ENCODE measurements at regions not wholly inside any gene's neighbourhood (a gene's known extent, or its start where the extent isn't known, plus 50 kb on each side); places are given as distances from the start of the nearest gene placed in this dataset.

DNA sequence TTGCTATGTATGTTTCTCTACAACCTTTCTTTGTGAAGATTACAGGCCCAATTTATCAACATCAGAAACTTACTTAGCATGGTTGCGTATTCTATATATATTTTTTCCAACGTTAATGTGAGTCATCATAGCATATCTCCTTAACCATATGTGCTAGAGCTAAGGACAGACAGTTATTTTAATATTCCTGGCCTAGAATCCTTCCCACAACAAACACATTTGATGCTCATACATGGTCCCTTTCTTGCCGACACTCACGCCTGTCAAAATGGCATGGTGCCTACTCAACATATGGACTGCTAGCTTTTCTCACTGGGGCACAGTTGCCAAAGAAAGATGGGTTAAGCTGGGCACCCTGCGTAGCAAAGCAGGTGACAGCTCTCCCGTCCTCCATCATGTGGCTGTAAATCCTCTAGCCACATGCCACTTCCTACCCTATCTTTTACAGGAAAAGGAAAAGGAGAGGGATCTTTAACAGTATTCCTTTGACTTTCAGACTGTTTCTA lies 75.2 kb upstream of the GALNT5 start:
- 0 out of 2 replicates have a peak, but pooled peaks cover 5% of the 10 kb centered on the region for H3K27me3 ChIP-seq (ENCODE audit: control insufficient read depth, low read length)
- H3K9me2 ChIP-seq (replicated peaks; ENCODE audit: control insufficient read depth, low read length) = no peaks in the 10 kb centered on the region
- no peak overlapping the region for H3K27ac ChIP-seq (ENCODE audit: low read depth, low read length)
- TF ChIP-seq CTCF (IDR thresholded peaks at IDR 0.05; ENCODE audit: low read depth, low read length, poor library complexity, severe bottlenecking) (no peak), EZH2phosphoT487 (IDR thresholded peaks at IDR 0.05; ENCODE audit: borderline replicate concordance, low read length) (no peak)
- no peaks in the 10 kb centered on the region for H3K4me1 ChIP-seq (ENCODE audit: control insufficient read depth, low read length)
- H3K4me3 ChIP-seq (ENCODE audit: low read length) = no peak overlapping the region
- H4K20me1 ChIP-seq (ENCODE audit: control insufficient read depth, insufficient read depth, low read depth, low read length) = no peaks in the 10 kb centered on the region
- H3K4me2 ChIP-seq (ENCODE audit: low read length) = no peak overlapping the region
- H3F3A ChIP-seq (ENCODE audit: control insufficient read depth, insufficient read depth) = no peaks in the 10 kb centered on the region
- H3K36me3 ChIP-seq (ENCODE audit: control insufficient read depth, low read length) = no peaks in the 10 kb centered on the region
- no peaks in the 10 kb centered on the region for H3K9me3 ChIP-seq (ENCODE audit: control insufficient read depth, insufficient read depth, low read length)
- H3K79me2 ChIP-seq (ENCODE audit: control insufficient read depth, low read length) = no peaks in the 10 kb centered on the region

- Histone ChIP-seq H3K36me3 (ENCODE audit: control insufficient read depth, low read length) (no peaks in the 10 kb centered on the region), H3K79me2 (ENCODE audit: control insufficient read depth, low read length) (no peaks in the 10 kb centered on the region), H3K4me1 (ENCODE audit: control insufficient read depth, low read length) (no peaks in the 10 kb centered on the region), H3K4me3 (ENCODE audit: low read length) (no peak overlapping the region), H3F3A (ENCODE audit: control insufficient read depth, insufficient read depth) (no peaks in the 10 kb centered on the region), H3K9me2 (replicated peaks; ENCODE audit: control insufficient read depth, low read length) (no peaks in the 10 kb centered on the region), H4K20me1 (ENCODE audit: control insufficient read depth, insufficient read depth, low read depth, low read length) (no peaks in the 10 kb centered on the region), H3K27me3 (ENCODE audit: control insufficient read depth, low read length) (0 out of 2 replicates have a peak, but pooled peaks cover 5% of the 10 kb centered on the region), H3K27ac (ENCODE audit: low read depth, low read length) (no peak overlapping the region), H3K4me2 (ENCODE audit: low read length) (no peak overlapping the region), H3K9me3 (ENCODE audit: control insufficient read depth, insufficient read depth, low read length) (no peaks in the 10 kb centered on the region)
- TF ChIP-seq CTCF (IDR thresholded peaks at IDR 0.05; ENCODE audit: low read depth, low read length, poor library complexity, severe bottlenecking) (no peak), EZH2phosphoT487 (IDR thresholded peaks at IDR 0.05; ENCODE audit: borderline replicate concordance, low read length) (no peak)
These were observed 74.6 kb upstream of the GALNT5 start for GRCh38 chr2:157182834-157183396.

DNA sequence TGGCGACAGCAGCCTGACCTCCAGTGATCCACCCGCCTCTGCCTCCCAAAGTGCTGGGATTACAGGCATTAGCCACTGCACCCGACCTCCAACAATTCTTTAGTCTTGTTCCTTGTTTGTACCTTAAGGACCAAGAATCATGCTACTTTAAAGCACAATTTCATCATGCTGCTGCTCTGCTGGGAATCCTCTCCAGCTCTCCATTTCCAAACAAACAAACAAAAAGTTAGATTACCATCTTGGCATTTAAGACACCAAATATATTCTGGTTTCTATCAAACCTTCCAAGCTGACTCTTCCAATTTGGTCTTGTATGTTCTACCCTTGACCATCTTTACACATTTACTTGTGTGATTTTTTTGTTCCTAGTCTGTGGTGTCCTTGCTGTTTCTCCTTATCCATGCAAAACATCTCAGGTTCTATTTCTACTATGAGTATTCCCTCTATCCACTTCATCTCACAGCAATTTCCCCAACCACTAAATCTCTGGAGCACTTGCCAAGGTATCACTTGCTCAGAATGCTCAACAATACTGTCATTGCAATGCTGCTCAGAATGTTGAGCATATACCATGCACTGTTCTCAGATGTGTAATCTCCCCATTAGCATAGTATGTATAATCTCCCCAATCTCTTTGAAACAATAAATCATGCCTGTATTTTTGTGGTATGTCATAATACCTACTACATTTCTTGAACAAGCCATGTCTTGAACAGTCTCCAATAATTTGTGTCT lies 73.2 kb upstream of the GALNT5 start:
- Histone ChIP-seq H3K9me3 (ENCODE audit: control insufficient read depth, insufficient read depth, low read length) (no peaks in the 10 kb centered on the region), H3K4me2 (ENCODE audit: low read length) (no peak overlapping the region), H3K79me2 (ENCODE audit: control insufficient read depth, low read length) (no peaks in the 10 kb centered on the region), H3K9me2 (replicated peaks; ENCODE audit: control insufficient read depth, low read length) (no peaks in the 10 kb centered on the region), H4K20me1 (ENCODE audit: control insufficient read depth, insufficient read depth, low read depth, low read length) (no peaks in the 10 kb centered on the region), H3K36me3 (ENCODE audit: control insufficient read depth, low read length) (no peaks in the 10 kb centered on the region), H3K4me3 (ENCODE audit: low read length) (no peak overlapping the region), H3K27me3 (ENCODE audit: control insufficient read depth, low read length) (0 out of 2 replicates have a peak, but pooled peaks cover 5% of the 10 kb centered on the region), H3F3A (ENCODE audit: control insufficient read depth, insufficient read depth) (no peaks in the 10 kb centered on the region), H3K4me1 (ENCODE audit: control insufficient read depth, low read length) (no peaks in the 10 kb centered on the region), H3K27ac (ENCODE audit: low read depth, low read length) (no peak overlapping the region)
- TF ChIP-seq EZH2phosphoT487 (IDR thresholded peaks at IDR 0.05; ENCODE audit: borderline replicate concordance, low read length) = no peak

Measured in DOHH2 (cell line).